H1 (cell line): ENCODE measurements at regions not wholly inside any gene's neighbourhood (a gene's known extent, or its start where the extent isn't known, plus 50 kb on each side); places are given as distances from the start of the nearest gene placed in this dataset.

Experiments
- KDM1A ChIP-seq: fragments of 200-600, 300-600 bp; sonication (generic); IDR thresholded peaks from 2 replicates; pipeline ENCODE4 v1.7.1; 2016; ENCODE audit warnings: mild to moderate bottlenecking, low read length, borderline replicate concordance
- RAD21 ChIP-seq, 2 experiments: IDR thresholded peaks in 1 of 2; conservative IDR thresholded peaks in 1 of 2; 2 replicates each; pipeline ENCODE4 v1.6.1; 2011; ENCODE audit warnings: low read depth in 2 of 2, low read length in 2 of 2, improper control_type of control experiment in 1 of 2, inconsistent platforms in 1 of 2, mild to moderate bottlenecking in 1 of 2, moderate library complexity in 1 of 2
- SIRT6 ChIP-seq: IDR thresholded peaks from one replicate; pipeline ENCODE4 v1.7.1; 2012; ENCODE audit warnings: low read length, inconsistent platforms
- SP2 ChIP-seq: IDR thresholded peaks from 2 replicates; pipeline ENCODE4 v1.6.1; 2012; ENCODE audit warnings: mild to moderate bottlenecking, low read length, inconsistent platforms
- TAF1 ChIP-seq: IDR thresholded peaks from 2 replicates; pipeline ENCODE4 v1.6.1; 2011; ENCODE audit warnings: mild to moderate bottlenecking, low read depth, low read length

- TF ChIP-seq SIRT6 (no peak), RAD21 (IDR thresholded peaks at IDR 0.05 in 1 of 2, conservative IDR thresholded peaks at IDR 0.05 in 1 of 2; ENCODE audit: low read depth in 2 of 2, low read length in 2 of 2) (peak; percentile 5 to 25; a peak in 2 of 4 replicates), TAF1 (no peak), KDM1A (no peak), SP2 (no peak)
Observed at GRCh38 chr11:115886422-115886733, 382.2 kb upstream of the CADM1 start (continued).
